H1 (cell line): ENCODE measurements at regions not wholly inside any gene's neighbourhood (a gene's known extent, or its start where the extent isn't known, plus 50 kb on each side); places are given as distances from the start of the nearest gene placed in this dataset.

Experiments used
- CTCF ChIP-seq, 3 experiments: IDR thresholded peaks; 1 replicate in 2 of 3; 2 replicates in 1 of 3; pipeline versions ENCODE4 v1.5.1 to v1.6.1; 2011; ENCODE audit warnings: low read length in 3 of 3, mild to moderate bottlenecking in 3 of 3, inconsistent platforms in 2 of 3, low read depth in 1 of 3, moderate library complexity in 1 of 3; ENCODE audit not compliant: insufficient read depth in 1 of 3; ENCODE audit errors: control extremely low read depth in 1 of 3
- EZH2 ChIP-seq: fragments of 200-600 bp; sonication (generic); IDR thresholded peaks from 2 replicates; pipeline ENCODE4 v1.7.1; 2012; ENCODE audit warnings: low read depth, mild to moderate bottlenecking, moderate library complexity, low read length, inconsistent platforms; ENCODE audit not compliant: severe bottlenecking
- JUN ChIP-seq: IDR thresholded peaks from 2 replicates; pipeline ENCODE4 v1.6.1; 2011; ENCODE audit warnings: low read depth, mild to moderate bottlenecking, improper control_type of control experiment, low read length
- KDM5A ChIP-seq: fragments of 200-600 bp; IDR thresholded peaks from 2 replicates; pipeline ENCODE4 v1.7.1; 2012; ENCODE audit warnings: mild to moderate bottlenecking, low read length, inconsistent platforms, mixed read lengths
- TEAD4 ChIP-seq: IDR thresholded peaks from 2 replicates; pipeline ENCODE4 v1.6.1; 2012; ENCODE audit warnings: low read depth, low read length, inconsistent platforms, mixed read lengths

DNA sequence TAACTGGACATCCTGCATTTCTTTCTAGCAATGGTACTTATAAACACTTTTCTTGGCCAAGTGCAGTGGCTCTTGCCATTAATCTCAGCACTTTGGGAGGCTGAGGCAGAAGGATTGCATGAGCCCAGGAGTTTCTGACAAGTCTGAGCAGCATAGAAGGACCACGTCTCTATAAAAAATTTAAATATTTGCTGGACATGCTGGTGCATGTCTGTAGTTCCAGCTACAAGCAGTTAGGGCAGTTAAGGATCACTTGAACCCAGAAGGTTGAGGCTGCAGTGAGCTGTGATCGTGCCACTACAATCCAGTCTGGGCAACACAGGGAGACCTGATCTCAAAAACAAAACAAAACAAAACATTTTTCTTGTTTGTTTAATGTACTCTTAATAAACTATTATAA, 434.0 kb downstream of the PLA2G4A start:
- TF ChIP-seq EZH2 = no peak
- no peak for TF ChIP-seq CTCF (IDR thresholded peaks at IDR 0.05; ENCODE audit: control extremely low read depth in 1 of 3, insufficient read depth in 1 of 3, low read depth in 1 of 3, low read length in 3 of 3)
- no peak for TF ChIP-seq TEAD4
- no peak for TF ChIP-seq JUN
- TF ChIP-seq KDM5A = no peak
